HG02798 (cell line): ENCODE measurements at regions not wholly inside any gene's neighbourhood (a gene's known extent, or its start where the extent isn't known, plus 50 kb on each side); places are given as distances from the start of the nearest gene placed in this dataset.

Experiments used
- ATAC-seq: cut with Tn5 transposase; IDR thresholded peaks from one replicate; pipeline ENCODE4 v1.9.1; 2021; ENCODE audit warnings: mild to moderate bottlenecking; ENCODE audit not compliant: unreplicated experiment, poor library complexity

GRCh38 chr1:34645109-34645688 is 109.6 kb upstream of the GJB5 start:
- ATAC-seq, result no peak

- ATAC-seq, result no peak
Observed at GRCh38 chr1:34645919-34646318, 108.9 kb upstream of the GJB5 start.

- ATAC-seq, result no peak
Observed at GRCh38 chr1:34648501-34648900, 106.3 kb upstream of the GJB5 start.

GRCh38 chr1:34650090-34650489 is 104.8 kb upstream of the GJB5 start:
- ATAC-seq, result no peak

GRCh38 chr1:34650800-34651199 is 104.0 kb upstream of the GJB5 start:
- no peak for ATAC-seq

GRCh38 chr1:34653110-34653509 is 101.7 kb upstream of the GJB5 start:
- no peak for ATAC-seq

GRCh38 chr1:34655206-34655874 is 99.5 kb upstream of the GJB5 start:
- no peak for ATAC-seq

- ATAC-seq, result no peak
Observed at GRCh38 chr1:34655875-34656240, 99.0 kb upstream of the GJB5 start.

GRCh38 chr1:34656299-34656698 is 98.5 kb upstream of the GJB5 start:
- no peak for ATAC-seq

- ATAC-seq, result no peak
Observed at GRCh38 chr1:34656731-34657130, 98.1 kb upstream of the GJB5 start.

GRCh38 chr1:34657266-34657665 is 97.6 kb upstream of the GJB5 start:
- no peak for ATAC-seq

- ATAC-seq, result no peak
Observed at GRCh38 chr1:34657849-34658248, 97.0 kb upstream of the GJB5 start.

- no peak for ATAC-seq
Observed at GRCh38 chr1:34663031-34663430, 91.8 kb upstream of the GJB5 start.

GRCh38 chr1:34668063-34668462 is 86.8 kb upstream of the GJB5 start:
- ATAC-seq, result no peak

- no peak for ATAC-seq
Observed at GRCh38 chr1:34670982-34671381, 83.9 kb upstream of the GJB5 start.

- ATAC-seq, result no peak
Observed at GRCh38 chr1:34671887-34672286, 83.0 kb upstream of the GJB5 start.

GRCh38 chr1:34681480-34682451 is 73.1 kb upstream of the GJB5 start:
- ATAC-seq, result no peak

- ATAC-seq, result no peak
Observed at GRCh38 chr1:34682452-34683223, 72.2 kb upstream of the GJB5 start.

GRCh38 chr1:34683616-34684015 is 71.2 kb upstream of the GJB5 start:
- no peak for ATAC-seq

- ATAC-seq, result no peak
Observed at GRCh38 chr1:34684266-34684665, 70.6 kb upstream of the GJB5 start.

GRCh38 chr1:34685225-34685624 is 69.6 kb upstream of the GJB5 start:
- ATAC-seq, result no peak
